Peyer's patch (tissue), 4 donors: ENCODE measurements at regions not wholly inside any gene's neighbourhood (a gene's known extent, or its start where the extent isn't known, plus 50 kb on each side); places are given as distances from the start of the nearest gene placed in this dataset.

Experiments used
- POLR2A ChIP-seq, 2 donors: fragments of 450-650 bp; IDR thresholded peaks; one replicate each; pipeline ENCODE4 v1.5.1; 2017; ENCODE audit warnings: antibody characterized with exemption in 2 of 2, mild to moderate bottlenecking in 2 of 2, moderate library complexity in 2 of 2
- TF ChIP-seq, protein P1 (sequence below), 6 experiments: fragments of 450-650 bp in 4 of 6; fragments of 200-600 bp in 2 of 6; sonication (generic) in 1 of 6; IDR thresholded peaks; one replicate each; pipeline ENCODE4 v1.5.1; 2017 to 2019; ENCODE audit warnings: antibody characterized with exemption in 6 of 6, mild to moderate bottlenecking in 3 of 6, moderate library complexity in 1 of 6

DNA sequence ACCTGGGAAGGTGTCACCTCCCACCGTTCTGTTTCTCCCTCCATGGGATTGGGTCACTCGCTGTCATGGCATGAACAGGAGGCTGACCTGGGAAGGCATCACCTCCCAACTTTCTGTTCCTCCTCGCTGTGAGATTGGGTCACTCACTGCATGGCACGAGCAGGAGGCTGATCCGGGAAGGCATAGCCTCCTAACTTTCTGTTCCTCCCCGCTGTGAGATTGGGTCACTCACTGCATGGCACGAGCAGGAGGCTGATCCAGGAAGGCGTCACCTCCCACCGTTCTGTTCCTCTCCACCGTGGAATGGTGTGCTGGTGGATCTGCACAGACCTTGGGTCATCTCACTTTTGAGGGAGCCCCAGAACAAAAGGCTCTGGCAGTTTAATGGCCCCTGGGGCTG, 239.2 kb upstream of the PRKCQ start:
- TF ChIP-seq, protein P1, sequence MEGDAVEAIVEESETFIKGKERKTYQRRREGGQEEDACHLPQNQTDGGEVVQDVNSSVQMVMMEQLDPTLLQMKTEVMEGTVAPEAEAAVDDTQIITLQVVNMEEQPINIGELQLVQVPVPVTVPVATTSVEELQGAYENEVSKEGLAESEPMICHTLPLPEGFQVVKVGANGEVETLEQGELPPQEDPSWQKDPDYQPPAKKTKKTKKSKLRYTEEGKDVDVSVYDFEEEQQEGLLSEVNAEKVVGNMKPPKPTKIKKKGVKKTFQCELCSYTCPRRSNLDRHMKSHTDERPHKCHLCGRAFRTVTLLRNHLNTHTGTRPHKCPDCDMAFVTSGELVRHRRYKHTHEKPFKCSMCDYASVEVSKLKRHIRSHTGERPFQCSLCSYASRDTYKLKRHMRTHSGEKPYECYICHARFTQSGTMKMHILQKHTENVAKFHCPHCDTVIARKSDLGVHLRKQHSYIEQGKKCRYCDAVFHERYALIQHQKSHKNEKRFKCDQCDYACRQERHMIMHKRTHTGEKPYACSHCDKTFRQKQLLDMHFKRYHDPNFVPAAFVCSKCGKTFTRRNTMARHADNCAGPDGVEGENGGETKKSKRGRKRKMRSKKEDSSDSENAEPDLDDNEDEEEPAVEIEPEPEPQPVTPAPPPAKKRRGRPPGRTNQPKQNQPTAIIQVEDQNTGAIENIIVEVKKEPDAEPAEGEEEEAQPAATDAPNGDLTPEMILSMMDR (IDR thresholded peaks at IDR 0.05) = no peak
- no peak for TF ChIP-seq POLR2A (IDR thresholded peaks at IDR 0.05)
